Right lobe of liver (tissue), 6 donors: ENCODE measurements at regions not wholly inside any gene's neighbourhood (a gene's known extent, or its start where the extent isn't known, plus 50 kb on each side); places are given as distances from the start of the nearest gene placed in this dataset.

ENCODE experiments used
- ATAC-seq, 4 donors: fragments of 200-7000 bp; cut with Tn5 transposase; one replicate each; pipeline ENCODE4 v1.9.1; 2020; ENCODE audit warnings: mild to moderate bottlenecking in 4 of 4, moderate library complexity in 4 of 4
- DNase-seq, 3 donors: peaks; one replicate each; pipeline ENCODE4 v3.0.0-alpha.2; 2020
- H3K27ac ChIP-seq, 3 donors: fragments of 200-600 bp; one replicate each; pipeline ENCODE4 v1.8.0; 2022
- H3K27me3 ChIP-seq, 2 donors: fragments of 200-600 bp; one replicate each; pipeline ENCODE4 v1.8.0; 2022
- H3K36me3 ChIP-seq, 4 donors: fragments of 200-600 bp; sonication (generic) in 1 of 4; one replicate each; pipeline versions ENCODE4 v1.5.1 to v1.8.0; 2017 to 2022; ENCODE audit warnings: control low read depth in 1 of 4
- H3K4me1 ChIP-seq, 4 donors: fragments of 200-600 bp; sonication (generic) in 1 of 4; one replicate each; pipeline versions ENCODE4 v1.5.1 to v1.8.0; 2017 to 2022; ENCODE audit warnings: control low read depth in 1 of 4
- H3K4me3 ChIP-seq, 3 donors: fragments of 200-600 bp; one replicate each; pipeline ENCODE4 v1.8.0; 2022
- H3K9me3 ChIP-seq, 4 donors: fragments of 200-600 bp; sonication (generic) in 1 of 4; one replicate each; pipeline versions ENCODE4 v1.5.1 to v1.8.0; 2017 to 2022; ENCODE audit warnings: control low read depth in 1 of 4
- POLR2A ChIP-seq: fragments of 450-650 bp; IDR thresholded peaks from one replicate; pipeline ENCODE4 v1.6.1; 2017; ENCODE audit warnings: antibody characterized with exemption, mild to moderate bottlenecking
- WGBS: methylation state at CpG from one replicate; pipeline ENCODE4 v1.1.6; 2018; ENCODE audit warnings: low coverage, low lambda C conversion rate; ENCODE audit not compliant: insufficient coverage; ENCODE audit errors: missing lambda C conversion rate; 5-methylcytosine and 5-hydroxymethylcytosine counted together
- intact Hi-C, 2 donors: fragments of 100-400 bp; cut with DNase I; formaldehyde crosslinking; loops; one replicate each; pipeline versions ENCODE4 v1.11.2 to v1.14.1; 2022
- TF ChIP-seq, protein P1 (sequence below), 4 donors: fragments of 200-600 bp in 3 of 4; fragments of 450-650 bp in 1 of 4; IDR thresholded peaks; one replicate each; pipeline versions ENCODE4 v1.5.1 to v1.8.0; 2016 to 2022; ENCODE audit warnings: antibody characterized with exemption in 4 of 4, mild to moderate bottlenecking in 2 of 4
- donor health status: DM: no; HTN: yes; CAD: no.
- donor health status: DM: no; HTN: no; CAD: no.
- donor health status: DM: no; HTN: no; CAD: no.
- donor health status: DM: no; HTN: yes; CAD: no.
- donor health status: DM: no; HTN: yes; CAD: no.

DNA sequence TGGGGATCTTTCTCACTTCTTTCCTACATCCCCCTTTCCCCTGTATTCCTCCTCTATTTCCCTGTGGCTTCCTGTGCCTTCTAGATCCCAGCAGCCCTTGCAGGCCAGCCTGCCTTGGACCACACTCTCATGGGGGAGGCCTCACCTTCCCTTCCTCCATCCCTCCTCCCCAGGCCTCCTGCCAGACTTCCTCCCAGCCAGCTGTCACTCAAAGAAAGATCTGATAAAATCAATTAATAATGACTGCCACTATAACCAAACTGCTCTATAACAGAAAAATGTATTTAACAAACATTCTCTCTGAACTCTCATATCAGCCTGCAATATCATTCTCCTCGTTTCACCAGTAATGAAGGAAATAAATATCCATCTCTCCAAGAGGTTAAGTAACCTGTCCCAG is 144.9 kb upstream of the SIX2 start:
- DNase-seq (no peak), ATAC-seq (no peak)
- Histone ChIP-seq H3K27ac (no peak overlapping the region), H3K9me3 (peaks cover 0 to 5% (median 0%) of the 10 kb centered on the region in 4 donors), H3K27me3 (no peaks in the 10 kb centered on the region), H3K4me3 (no peak overlapping the region), H3K36me3 (no peaks in the 10 kb centered on the region), H3K4me1 (no peaks in the 10 kb centered on the region)
- WGBS: 50% methylated on average over 1 of the region's 1 CpG
- intact Hi-C loops: no loop called here
- TF ChIP-seq POLR2A: no peak
- TF ChIP-seq, protein P1, sequence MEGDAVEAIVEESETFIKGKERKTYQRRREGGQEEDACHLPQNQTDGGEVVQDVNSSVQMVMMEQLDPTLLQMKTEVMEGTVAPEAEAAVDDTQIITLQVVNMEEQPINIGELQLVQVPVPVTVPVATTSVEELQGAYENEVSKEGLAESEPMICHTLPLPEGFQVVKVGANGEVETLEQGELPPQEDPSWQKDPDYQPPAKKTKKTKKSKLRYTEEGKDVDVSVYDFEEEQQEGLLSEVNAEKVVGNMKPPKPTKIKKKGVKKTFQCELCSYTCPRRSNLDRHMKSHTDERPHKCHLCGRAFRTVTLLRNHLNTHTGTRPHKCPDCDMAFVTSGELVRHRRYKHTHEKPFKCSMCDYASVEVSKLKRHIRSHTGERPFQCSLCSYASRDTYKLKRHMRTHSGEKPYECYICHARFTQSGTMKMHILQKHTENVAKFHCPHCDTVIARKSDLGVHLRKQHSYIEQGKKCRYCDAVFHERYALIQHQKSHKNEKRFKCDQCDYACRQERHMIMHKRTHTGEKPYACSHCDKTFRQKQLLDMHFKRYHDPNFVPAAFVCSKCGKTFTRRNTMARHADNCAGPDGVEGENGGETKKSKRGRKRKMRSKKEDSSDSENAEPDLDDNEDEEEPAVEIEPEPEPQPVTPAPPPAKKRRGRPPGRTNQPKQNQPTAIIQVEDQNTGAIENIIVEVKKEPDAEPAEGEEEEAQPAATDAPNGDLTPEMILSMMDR (IDR thresholded peaks at IDR 0.05): no peak

DNA sequence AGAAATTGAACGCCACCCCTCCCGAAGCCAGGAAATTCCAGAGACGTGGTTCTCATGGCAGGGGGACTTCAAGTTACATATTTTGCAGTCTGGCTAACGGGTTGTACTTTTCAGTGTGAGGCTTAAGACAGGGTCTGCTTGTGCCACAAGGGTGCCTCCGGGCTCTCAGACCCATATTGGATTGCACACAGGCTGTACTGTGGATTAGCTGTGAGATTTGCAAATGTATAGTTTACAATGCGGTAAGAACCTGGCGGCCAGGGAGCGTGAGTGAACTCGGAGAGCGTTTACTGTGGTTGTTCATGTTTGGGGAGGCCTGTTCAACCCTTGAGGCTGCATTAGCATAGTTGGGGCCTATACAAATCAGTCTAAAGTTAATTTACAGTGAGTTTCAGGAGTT is 143.9 kb upstream of the SIX2 start:
- Histone ChIP-seq H3K27ac (no peak overlapping the region), H3K27me3 (no peaks in the 10 kb centered on the region), H3K4me1 (no peaks in the 10 kb centered on the region), H3K9me3 (peaks cover 0 to 5% (median 0%) of the 10 kb centered on the region in 4 donors), H3K36me3 (no peaks in the 10 kb centered on the region), H3K4me3 (no peak overlapping the region)
- ATAC-seq (no peak), DNase-seq (no peak)
- no peak for TF ChIP-seq POLR2A
- TF ChIP-seq, protein P1 (IDR thresholded peaks at IDR 0.05): no peak
- intact Hi-C loops: no loop called here
- 72% methylated on average over 7 of the region's 10 CpGs for WGBS

DNA sequence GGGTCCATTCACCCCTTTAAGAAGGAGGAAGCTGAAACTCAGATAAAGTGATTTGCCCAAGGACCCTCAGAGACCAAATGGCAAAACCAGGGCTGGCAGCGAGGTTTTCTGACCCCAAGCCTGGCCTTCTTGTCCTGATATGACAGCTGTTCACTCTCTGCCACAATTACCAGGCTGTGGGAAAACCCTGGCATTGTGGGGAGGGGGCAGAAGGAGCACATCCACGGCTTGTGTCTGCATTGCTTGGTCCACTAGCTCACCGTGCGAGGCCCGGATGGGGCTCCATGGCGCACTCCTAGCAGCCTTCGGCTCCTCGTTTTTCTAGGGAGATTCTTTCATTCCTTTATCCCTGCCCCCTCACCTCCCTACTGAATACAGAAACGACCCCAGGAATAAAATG is 143.4 kb upstream of the SIX2 start:
- Histone ChIP-seq H3K36me3 (no peaks in the 10 kb centered on the region), H3K9me3 (peaks cover 0 to 5% (median 0%) of the 10 kb centered on the region in 4 donors), H3K4me3 (no peak overlapping the region), H3K27me3 (no peaks in the 10 kb centered on the region), H3K4me1 (no peaks in the 10 kb centered on the region), H3K27ac (no peak overlapping the region)
- 74% methylated on average over 9 of the region's 9 CpGs for WGBS
- intact Hi-C loops: no loop called here
- ATAC-seq: no peak
- no peak for TF ChIP-seq POLR2A
- TF ChIP-seq, protein P1 (IDR thresholded peaks at IDR 0.05): no peak
- DNase-seq: no peak

DNA sequence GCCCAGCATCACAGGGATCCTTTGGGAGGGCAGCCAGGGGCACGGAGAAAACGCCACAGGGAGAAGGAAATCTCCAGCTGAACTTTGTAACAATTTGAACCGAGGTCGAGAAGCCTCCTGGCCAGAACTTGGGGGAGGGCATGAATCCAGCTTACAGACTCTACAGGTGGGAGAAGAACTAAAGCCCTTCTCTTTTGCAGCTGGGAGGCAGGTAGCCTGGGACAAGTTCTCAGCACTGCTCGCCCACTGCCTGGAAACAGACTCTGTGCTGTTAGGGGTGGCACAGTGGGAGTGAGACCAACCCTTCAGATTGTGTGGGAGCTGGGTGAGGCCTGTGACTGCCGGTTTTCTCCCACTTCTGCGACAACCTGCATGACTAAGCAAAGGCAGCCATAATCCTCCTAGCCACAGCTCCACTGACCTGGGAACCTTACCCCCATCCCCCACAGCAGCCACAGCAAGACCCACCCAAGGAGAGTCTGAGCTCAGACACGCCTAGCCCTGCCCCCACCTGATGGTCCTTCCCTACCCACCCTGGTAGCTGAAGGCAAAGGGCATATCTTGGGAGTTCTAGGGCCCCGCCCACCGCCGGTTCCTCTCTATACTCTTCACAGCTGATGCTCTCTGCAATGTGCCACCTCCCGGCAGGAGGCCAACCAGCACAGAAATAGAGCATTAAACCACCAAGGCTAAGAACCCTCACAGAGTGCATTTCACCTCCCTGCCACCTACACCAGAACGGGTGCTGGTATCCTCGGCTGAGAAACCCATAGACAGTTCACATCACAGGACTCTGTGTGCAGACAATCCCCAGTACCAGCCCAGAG is 136.0 kb upstream of the SIX2 start:
- Histone ChIP-seq H3K27me3 (no peaks in the 10 kb centered on the region), H3K27ac (no peak overlapping the region), H3K4me3 (no peak overlapping the region), H3K9me3 (no peaks in the 10 kb centered on the region), H3K4me1 (no peaks in the 10 kb centered on the region), H3K36me3 (no peaks in the 10 kb centered on the region)
- ATAC-seq: no peak
- WGBS: 60% methylated on average over 10 of the region's 14 CpGs
- TF ChIP-seq, protein P1 (IDR thresholded peaks at IDR 0.05): no peak
- no peak for TF ChIP-seq POLR2A
- intact Hi-C loops: no loop called here
- DNase-seq: no peak
